ENCODE measurements at regions not wholly inside any gene's neighbourhood (a gene's known extent, or its start where the extent isn't known, plus 50 kb on each side); places are given as distances from the start of the nearest gene placed in this dataset.

GRCh38 chr22:48796310-48797015 is 1031.2 kb downstream of the BRD1 start:
- TF ChIP-seq, protein P1, sequence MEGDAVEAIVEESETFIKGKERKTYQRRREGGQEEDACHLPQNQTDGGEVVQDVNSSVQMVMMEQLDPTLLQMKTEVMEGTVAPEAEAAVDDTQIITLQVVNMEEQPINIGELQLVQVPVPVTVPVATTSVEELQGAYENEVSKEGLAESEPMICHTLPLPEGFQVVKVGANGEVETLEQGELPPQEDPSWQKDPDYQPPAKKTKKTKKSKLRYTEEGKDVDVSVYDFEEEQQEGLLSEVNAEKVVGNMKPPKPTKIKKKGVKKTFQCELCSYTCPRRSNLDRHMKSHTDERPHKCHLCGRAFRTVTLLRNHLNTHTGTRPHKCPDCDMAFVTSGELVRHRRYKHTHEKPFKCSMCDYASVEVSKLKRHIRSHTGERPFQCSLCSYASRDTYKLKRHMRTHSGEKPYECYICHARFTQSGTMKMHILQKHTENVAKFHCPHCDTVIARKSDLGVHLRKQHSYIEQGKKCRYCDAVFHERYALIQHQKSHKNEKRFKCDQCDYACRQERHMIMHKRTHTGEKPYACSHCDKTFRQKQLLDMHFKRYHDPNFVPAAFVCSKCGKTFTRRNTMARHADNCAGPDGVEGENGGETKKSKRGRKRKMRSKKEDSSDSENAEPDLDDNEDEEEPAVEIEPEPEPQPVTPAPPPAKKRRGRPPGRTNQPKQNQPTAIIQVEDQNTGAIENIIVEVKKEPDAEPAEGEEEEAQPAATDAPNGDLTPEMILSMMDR (IDR thresholded peaks at IDR 0.05): no peak
- TF ChIP-seq ZFX (IDR thresholded peaks at IDR 0.05; ENCODE audit: borderline replicate concordance): no peak
- no peak overlapping the region for H3K27ac ChIP-seq

GRCh38 chr22:48795664-48796063 is 1032.0 kb downstream of the BRD1 start:
- TF ChIP-seq, protein P1 (IDR thresholded peaks at IDR 0.05): no peak
- TF ChIP-seq ZFX (IDR thresholded peaks at IDR 0.05; ENCODE audit: borderline replicate concordance): no peak
- H3K27ac ChIP-seq: no peak overlapping the region

GRCh38 chr22:48794906-48795305 is 1032.8 kb downstream of the BRD1 start:
- TF ChIP-seq, protein P1 (IDR thresholded peaks at IDR 0.05): no peak
- TF ChIP-seq ZFX (IDR thresholded peaks at IDR 0.05; ENCODE audit: borderline replicate concordance): no peak
- H3K27ac ChIP-seq: no peak overlapping the region

DNA sequence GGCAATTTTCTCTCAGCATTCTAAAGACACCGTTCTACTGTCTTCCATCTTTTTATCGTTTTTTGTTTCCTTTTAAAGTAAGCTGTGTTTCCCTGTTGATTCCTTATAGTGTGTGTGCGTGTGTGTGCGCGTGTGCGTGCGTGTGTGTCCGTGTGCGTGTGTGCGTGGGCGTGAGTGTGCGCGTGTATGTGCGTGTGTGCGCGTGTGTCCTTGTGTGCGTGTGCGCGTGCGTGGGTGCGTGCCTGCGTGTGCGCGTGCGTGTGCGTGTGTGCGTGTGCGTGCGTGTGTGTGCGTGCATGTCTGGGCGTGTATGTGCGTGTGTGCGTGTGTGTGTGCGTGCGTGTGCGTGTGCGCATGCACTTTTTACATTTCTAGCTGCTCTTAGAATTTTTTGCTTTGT is 1033.7 kb downstream of the BRD1 start:
- H3K27ac ChIP-seq: no peak overlapping the region
- no peak for TF ChIP-seq ZFX (IDR thresholded peaks at IDR 0.05; ENCODE audit: borderline replicate concordance)
- TF ChIP-seq, protein P1 (IDR thresholded peaks at IDR 0.05): no peak

DNA sequence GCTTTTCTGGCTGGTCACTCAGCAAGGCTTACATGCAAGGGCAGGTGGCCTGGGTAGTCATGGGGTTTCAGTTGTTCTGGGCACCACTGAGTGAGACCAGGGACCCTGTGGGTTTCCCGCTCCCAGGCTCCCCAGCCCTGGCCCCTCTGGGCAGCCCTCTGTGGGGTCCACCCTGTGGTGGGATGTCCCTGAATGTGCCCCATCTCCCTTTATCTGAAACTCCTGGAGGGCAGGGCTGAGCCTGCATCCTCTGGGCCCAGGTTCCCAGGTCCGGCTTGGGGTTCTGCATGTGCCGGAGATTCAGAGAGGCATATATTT is 1041.0 kb downstream of the BRD1 start:
- H3K27ac ChIP-seq: no peak overlapping the region
- TF ChIP-seq ZFX (IDR thresholded peaks at IDR 0.05; ENCODE audit: borderline replicate concordance): no peak
- TF ChIP-seq, protein P1 (IDR thresholded peaks at IDR 0.05): no peak

DNA sequence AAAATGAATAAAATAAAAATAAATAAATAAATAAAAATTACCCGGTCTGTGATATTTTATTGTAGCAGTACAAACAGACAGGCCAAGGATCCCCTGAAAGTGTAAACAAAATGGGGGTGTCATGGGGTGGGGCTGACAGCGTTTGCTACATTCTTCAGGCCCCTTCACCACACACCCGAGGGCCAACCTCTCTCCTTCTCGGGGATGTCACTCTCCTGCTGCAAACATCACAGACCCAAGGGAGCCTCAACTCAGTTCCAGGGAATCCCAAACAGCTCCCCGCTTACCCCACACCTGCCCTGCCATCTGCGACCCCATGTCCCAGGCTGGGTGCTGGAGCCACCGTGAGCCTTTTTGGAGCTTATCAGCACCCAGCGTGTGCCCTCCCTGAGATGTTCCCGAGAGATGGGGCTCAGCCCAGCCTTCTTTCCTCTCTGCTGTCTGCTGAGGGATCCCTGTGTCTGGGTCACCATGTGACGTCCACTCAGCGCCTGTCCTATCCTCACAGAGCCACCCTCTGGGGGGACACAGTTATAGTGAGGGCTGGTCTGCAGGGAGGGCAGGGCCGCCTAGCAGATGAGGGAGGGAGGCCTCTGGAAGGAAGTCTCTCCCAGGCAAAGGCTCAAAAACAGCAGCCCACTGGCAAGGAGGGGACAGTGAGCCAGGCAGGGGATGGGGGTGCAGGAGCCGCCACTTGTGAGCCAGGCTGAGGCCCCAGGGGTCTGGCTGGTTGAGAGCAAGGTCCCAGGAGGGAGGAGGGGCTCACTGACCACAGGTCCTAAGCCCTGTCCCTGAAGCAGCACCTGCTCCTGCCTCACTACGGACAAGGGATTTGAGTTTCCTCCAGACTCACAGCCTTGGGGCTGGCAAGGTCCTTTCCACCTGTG is 1041.6 kb downstream of the BRD1 start:
- H3K27ac ChIP-seq: no peak overlapping the region
- TF ChIP-seq ZFX (IDR thresholded peaks at IDR 0.05; ENCODE audit: borderline replicate concordance): no peak
- TF ChIP-seq, protein P1 (IDR thresholded peaks at IDR 0.05): no peak
